Memory B cell (primary cell): ENCODE measurements at regions not wholly inside any gene's neighbourhood (a gene's known extent, or its start where the extent isn't known, plus 50 kb on each side); places are given as distances from the start of the nearest gene placed in this dataset.
"Not testable (repeated sequence)": the region's sequence is repeated elsewhere in the genome, so short reads cannot be mapped to it uniquely, and the experiment has no call there.

Source experiments
- ATAC-seq: fragments of 150-1000 bp; cut with Tn5 transposase; 2 replicates; pipeline ENCODE4 v1.10.0; 2021; ENCODE audit warnings: low read depth, mild to moderate bottlenecking, moderate library complexity
- DNase-seq, 2 donors: peaks; one replicate each; pipeline ENCODE4 v3.0.0; 2022; ENCODE audit warnings: low spot score in 2 of 2
- H3K27ac Mint-ChIP-seq: one replicate; pipeline ENCODE4 v1.8.0; 2022; ENCODE audit warnings: mild to moderate bottlenecking, moderate library complexity, mixed read lengths
- H3K27me3 Mint-ChIP-seq: one replicate; pipeline ENCODE4 v1.8.0; 2022; ENCODE audit warnings: mixed read lengths
- H3K36me3 Mint-ChIP-seq: one replicate; pipeline ENCODE4 v1.8.0; 2022; ENCODE audit warnings: mild to moderate bottlenecking, mixed read lengths
- H3K4me1 Mint-ChIP-seq: one replicate; pipeline ENCODE4 v1.8.0; 2022; ENCODE audit warnings: mixed read lengths
- H3K4me3 Mint-ChIP-seq: one replicate; pipeline ENCODE4 v1.8.0; 2022; ENCODE audit warnings: mild to moderate bottlenecking, moderate library complexity, mixed read lengths
- H3K9me3 Mint-ChIP-seq: one replicate; pipeline ENCODE4 v1.8.0; 2022; ENCODE audit warnings: mixed read lengths

DNA sequence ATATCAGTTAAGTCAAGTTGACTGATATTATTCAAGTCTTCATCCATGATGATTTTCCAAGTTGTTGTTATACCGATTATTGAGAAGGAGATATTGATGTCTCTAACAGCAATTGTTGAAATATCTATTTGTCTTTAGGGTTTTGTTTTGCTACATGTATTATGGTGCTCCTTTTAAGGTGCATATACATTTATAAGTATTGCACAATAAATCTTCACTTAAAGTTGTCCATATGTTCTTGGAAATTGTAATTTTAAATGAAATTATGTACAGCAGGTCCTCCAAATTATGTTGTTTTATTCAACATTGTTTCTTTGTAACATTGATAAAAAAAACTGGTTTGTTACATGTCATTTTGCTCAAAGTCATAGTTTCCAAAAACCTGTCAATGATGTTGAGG, 650.7 kb upstream of the CITED2 start:
- no peak overlapping the region for H3K27ac Mint-ChIP-seq
- H3K27me3 Mint-ChIP-seq: peaks cover 11% of the 10 kb centered on the region
- H3K9me3 Mint-ChIP-seq: peaks cover 11% of the 10 kb centered on the region
- H3K4me3 Mint-ChIP-seq: no peak overlapping the region
- H3K4me1 Mint-ChIP-seq: no peaks in the 10 kb centered on the region
- peaks cover 2% of the 10 kb centered on the region for H3K36me3 Mint-ChIP-seq
- DNase-seq (no peak), ATAC-seq (no peak)

DNA sequence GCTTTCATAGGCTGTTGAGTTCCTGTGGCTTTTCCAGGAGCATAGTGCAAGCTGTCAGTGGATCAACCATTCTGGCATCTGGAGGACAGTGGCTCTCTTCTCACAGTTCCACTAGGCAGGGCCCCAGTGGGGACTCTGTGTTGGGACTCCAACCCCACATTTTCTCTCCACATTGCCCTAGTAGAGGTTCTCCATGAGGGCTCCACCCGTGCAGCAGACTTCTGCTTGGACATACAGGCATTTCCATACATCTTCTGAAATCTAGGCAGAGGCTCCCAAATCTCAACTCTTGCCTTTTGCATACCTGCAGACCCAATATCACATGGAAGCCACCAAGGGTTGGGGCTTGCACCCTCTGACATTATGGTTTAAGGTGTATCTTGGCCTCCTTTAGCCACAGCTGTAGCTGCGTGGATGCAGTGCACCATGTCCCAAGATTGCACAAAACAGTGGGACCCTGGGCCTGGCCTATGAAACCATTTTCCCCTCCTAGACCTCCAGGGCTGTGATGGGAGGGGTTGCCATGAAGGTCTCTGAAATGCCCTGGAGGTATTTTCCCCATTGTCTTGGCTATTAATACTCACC, 645.9 kb upstream of the CITED2 start:
- DNase-seq: no peak
- Mint-ChIP-seq H3K27ac (no peak overlapping the region), H3K9me3 (peaks cover 11% of the 10 kb centered on the region), H3K36me3 (no peaks in the 10 kb centered on the region), H3K27me3 (peaks cover 2% of the 10 kb centered on the region), H3K4me1 (no peaks in the 10 kb centered on the region), H3K4me3 (no peak overlapping the region)
- no peak for ATAC-seq

DNA sequence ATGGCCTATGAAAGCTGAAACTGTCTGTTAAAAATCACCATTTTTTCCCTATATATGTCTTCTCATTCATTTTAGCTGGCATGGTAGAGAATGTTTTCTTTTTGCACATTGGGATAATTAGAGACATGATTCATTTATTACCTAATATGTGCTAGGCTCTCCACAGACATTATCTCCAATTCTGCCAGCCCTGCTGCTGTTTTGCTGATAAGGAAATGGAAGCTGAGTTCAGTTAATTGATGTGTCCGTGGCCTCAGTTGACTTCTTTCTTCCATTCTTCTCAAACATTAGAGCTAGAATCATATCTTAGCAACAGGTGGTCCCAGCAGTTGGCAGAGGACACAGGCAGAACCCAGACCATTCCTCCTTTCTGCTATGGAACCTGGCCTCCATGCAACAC, 644.1 kb upstream of the CITED2 start:
- no peak for DNase-seq
- Mint-ChIP-seq H3K27ac (no peak overlapping the region), H3K4me3 (no peak overlapping the region), H3K36me3 (peaks cover 2% of the 10 kb centered on the region), H3K4me1 (no peaks in the 10 kb centered on the region), H3K9me3 (peaks cover 10% of the 10 kb centered on the region), H3K27me3 (peaks cover 5% of the 10 kb centered on the region)
- ATAC-seq: no peak

DNA sequence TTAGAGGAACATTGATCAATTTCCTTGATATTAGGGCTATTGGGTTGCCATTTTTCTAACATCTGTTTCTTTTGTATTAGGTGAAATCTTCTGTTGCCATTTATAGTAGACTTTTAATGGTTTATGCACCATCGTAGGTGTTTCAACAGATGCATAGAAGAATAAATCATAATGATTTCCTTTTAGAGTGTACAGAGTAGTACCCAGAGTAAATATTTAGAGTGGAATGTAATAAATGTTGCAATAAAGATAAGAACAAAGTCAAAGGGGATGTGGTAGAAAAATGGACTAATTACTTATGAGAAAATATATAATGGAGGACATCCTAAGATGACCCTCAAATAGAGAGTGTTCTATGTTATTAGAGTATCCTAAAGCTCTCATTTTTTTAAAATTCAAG, 643.0 kb upstream of the CITED2 start:
- peaks cover 10% of the 10 kb centered on the region for H3K9me3 Mint-ChIP-seq
- H3K27me3 Mint-ChIP-seq: peaks cover 5% of the 10 kb centered on the region
- H3K27ac Mint-ChIP-seq: no peak overlapping the region
- peaks cover 2% of the 10 kb centered on the region for H3K36me3 Mint-ChIP-seq
- DNase-seq: no peak
- ATAC-seq: no peak
- no peaks in the 10 kb centered on the region for H3K4me1 Mint-ChIP-seq
- H3K4me3 Mint-ChIP-seq: no peak overlapping the region

DNA sequence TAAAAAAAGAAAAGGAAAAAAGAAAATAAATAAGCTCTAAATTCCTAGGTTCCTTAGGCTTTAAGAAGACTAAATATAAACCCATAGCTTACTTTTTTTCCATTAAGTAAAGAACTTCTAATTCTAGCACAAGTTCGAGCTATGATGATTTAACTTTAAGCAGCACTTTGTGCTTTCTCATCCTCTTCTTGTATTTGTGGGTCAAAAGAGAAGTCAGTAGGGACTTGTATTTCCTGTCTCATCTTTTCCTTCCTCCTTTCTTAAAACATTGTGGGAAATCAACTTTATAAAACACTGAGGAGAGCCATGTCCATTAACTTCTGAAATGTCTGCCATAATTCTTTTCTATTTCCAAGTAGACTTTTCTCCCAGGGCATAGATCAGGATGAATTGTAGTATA, 637.7 kb upstream of the CITED2 start:
- no peak overlapping the region for H3K27ac Mint-ChIP-seq
- no peak for ATAC-seq
- no peak overlapping the region for H3K4me3 Mint-ChIP-seq
- H3K9me3 Mint-ChIP-seq: peaks cover 1% of the 10 kb centered on the region
- DNase-seq: no peak
- H3K4me1 Mint-ChIP-seq: peaks cover 2% of the 10 kb centered on the region
- peaks cover 2% of the 10 kb centered on the region for H3K36me3 Mint-ChIP-seq
- H3K27me3 Mint-ChIP-seq: peaks cover 5% of the 10 kb centered on the region

DNA sequence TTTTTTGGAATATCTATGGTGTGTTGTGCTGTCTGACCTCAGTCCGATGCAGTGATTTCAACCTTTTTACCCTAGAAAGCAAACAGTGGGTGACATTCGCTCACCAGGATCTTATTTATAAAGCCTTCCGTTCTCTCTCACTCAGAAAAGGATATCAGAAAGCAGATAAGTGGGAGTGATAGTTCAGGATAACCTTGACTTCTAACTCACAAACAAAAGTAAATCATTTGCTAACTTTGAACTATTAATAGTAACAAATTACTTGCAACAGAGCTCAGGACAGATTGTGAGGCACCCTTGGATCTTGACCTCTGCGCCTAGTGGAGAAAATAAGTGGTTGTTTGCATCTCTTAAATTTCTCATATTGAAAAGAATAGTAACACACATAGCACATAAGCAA, 637.1 kb upstream of the CITED2 start:
- Mint-ChIP-seq H3K27ac (no peak overlapping the region), H3K4me1 (peaks cover 2% of the 10 kb centered on the region), H3K4me3 (no peak overlapping the region), H3K36me3 (peaks cover 2% of the 10 kb centered on the region), H3K27me3 (peaks cover 5% of the 10 kb centered on the region), H3K9me3 (peaks cover 1% of the 10 kb centered on the region)
- DNase-seq: no peak
- no peak for ATAC-seq

DNA sequence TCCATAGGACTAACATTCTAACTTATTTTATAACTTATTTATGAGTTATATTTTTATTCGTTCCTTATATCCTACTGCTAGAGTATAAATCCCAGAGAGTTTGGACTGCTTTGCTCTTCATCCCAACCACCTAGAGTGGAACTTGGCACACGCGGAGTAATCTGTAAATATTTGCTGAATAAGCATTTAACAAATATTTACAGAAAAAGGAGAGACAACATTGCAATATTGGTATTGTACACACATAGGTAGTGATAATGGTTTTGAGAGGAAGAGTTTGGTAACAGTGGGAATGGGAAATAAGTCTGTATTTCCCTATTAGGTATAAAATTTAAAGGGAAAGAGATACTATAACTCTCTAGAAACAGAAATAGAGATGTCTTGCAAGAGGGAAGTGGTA, 634.8 kb upstream of the CITED2 start:
- Mint-ChIP-seq H3K4me3 (no peak overlapping the region), H3K4me1 (peaks cover 2% of the 10 kb centered on the region), H3K27ac (no peak overlapping the region)

DNA sequence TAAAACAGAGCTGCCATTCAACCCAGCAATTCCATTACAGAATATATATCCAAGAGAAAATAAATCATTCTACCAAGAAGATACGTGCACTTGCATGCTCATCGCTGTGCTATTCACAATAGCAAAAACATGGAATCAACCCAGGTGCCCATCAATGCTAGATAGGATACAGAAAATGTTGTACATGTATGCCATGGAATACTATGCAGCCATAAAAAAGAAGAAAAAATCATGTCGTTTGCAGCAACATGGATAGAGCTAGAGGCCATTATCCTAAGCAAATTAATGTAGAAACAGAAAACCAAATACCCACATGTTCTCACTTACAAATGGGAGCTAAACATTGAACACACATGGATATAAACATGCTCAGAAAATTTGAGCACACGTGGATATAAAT, 633.1 kb upstream of the CITED2 start:
- Mint-ChIP-seq H3K36me3 (no peaks in the 10 kb centered on the region), H3K4me3 (no peak overlapping the region), H3K27me3 (peaks cover 3% of the 10 kb centered on the region), H3K27ac (no peak overlapping the region), H3K9me3 (no peaks in the 10 kb centered on the region), H3K4me1 (peaks cover 2% of the 10 kb centered on the region)
- ATAC-seq (no peak), DNase-seq (no peak)

More for the DNA sequence above, 634.8 kb upstream of the CITED2 start:
- Mint-ChIP-seq H3K9me3 (no peaks in the 10 kb centered on the region), H3K36me3 (no peaks in the 10 kb centered on the region), H3K27me3 (peaks cover 3% of the 10 kb centered on the region)
- DNase-seq (no peak), ATAC-seq (no peak)

DNA sequence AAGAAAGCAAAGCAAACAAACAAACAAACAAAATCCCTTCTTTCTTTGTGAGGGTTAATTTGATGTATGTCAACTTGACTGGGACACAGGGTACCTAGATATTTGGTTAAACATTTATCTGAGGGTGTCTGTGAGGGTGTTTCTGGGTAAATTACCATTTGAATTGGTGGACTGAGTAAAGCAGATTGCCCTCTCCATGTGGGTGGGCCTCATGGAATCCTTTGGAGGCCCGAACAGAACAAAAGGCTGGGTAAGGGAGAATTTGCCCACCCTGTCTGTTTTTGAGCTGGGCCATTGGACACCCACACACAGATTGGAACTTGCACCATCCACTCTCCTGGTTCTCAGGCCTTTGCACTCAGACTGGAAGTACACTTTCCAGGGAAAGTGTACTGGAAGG, 628.8 kb upstream of the CITED2 start:
- Mint-ChIP-seq H3K4me3 (no peak overlapping the region), H3K9me3 (no peaks in the 10 kb centered on the region), H3K27ac (no peak overlapping the region), H3K36me3 (no peaks in the 10 kb centered on the region), H3K27me3 (peaks cover 3% of the 10 kb centered on the region), H3K4me1 (no peaks in the 10 kb centered on the region)
- no peak for ATAC-seq
- no peak for DNase-seq

DNA sequence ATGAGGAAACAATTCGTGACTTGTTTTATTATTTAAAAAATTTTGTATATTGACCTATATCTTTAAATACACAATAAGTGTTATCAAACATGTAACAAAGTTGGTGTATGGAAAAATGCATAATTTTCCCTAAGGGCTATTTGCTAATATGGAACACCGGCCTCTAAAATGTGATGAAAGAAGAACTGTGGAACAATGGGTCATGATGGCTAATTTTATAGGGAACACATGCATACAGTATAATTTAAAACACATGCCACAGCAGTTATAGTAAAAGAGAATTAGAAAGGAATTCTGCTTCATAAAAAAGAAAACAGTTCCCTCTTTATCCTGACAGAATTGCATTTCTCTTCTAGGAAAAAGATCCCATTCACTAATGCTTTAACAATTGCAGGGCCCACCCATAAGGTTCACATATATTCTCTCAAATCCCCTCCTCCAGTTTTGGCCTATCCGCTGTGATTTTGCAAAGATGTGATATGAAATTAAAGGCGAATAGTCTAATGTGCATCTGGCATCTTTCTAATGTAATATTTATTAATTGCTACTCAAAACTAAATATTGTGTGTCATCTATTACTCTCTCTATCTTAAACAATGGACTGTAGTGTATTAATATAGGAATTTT, 628.1 kb upstream of the CITED2 start:
- Mint-ChIP-seq H3K4me3 (no peak overlapping the region), H3K9me3 (no peaks in the 10 kb centered on the region), H3K27ac (no peak overlapping the region), H3K27me3 (peaks cover 3% of the 10 kb centered on the region), H3K4me1 (no peaks in the 10 kb centered on the region), H3K36me3 (no peaks in the 10 kb centered on the region)
- DNase-seq: no peak
- ATAC-seq: no peak

DNA sequence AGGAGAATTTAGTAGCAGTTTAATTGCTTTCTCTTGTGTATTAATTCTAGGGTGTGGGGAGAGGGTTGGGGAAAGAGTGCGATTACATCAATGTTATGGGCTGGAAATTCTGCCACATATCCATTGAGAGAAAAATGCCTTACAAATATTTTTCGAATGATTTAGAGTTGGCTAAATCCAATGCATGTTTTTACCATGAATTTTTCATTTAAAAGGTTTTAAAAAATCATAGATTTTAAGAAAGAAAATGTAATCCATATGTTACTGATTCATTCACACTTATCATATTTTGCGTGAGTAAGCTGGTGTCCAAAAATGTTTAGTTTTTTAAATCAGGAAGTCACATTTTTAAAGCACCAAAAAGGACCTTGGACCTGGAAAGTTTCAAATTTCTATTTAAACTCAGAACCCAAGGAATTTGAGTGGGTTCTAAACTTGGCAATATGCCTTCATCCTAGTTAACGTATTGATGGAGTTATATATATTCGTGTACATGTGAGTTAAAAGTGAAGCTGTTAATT, 627.4 kb upstream of the CITED2 start:
- no peaks in the 10 kb centered on the region for H3K4me1 Mint-ChIP-seq
- ATAC-seq (no peak), DNase-seq (no peak)
- H3K9me3 Mint-ChIP-seq: no peaks in the 10 kb centered on the region
- H3K4me3 Mint-ChIP-seq: no peak overlapping the region
- no peaks in the 10 kb centered on the region for H3K36me3 Mint-ChIP-seq
- no peak overlapping the region for H3K27ac Mint-ChIP-seq
- H3K27me3 Mint-ChIP-seq: peaks cover 3% of the 10 kb centered on the region

DNA sequence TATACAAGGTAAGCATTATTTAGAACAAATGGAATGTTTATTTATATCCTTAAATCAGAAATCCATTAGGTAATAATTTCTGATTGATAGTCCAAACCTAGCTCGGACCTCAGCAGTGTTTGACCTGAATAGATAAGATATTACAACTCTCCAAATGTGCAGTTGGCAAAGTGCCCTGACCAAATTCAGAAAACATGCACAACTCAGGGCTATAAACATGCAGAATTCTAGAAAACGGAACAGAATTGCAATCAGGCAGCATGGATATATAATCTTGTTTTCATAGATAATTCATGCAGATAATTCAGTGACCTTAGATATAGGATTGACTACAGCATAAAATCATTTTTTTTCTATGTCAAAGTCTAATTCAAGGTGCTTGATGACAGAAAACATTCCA, 626.6 kb upstream of the CITED2 start:
- H3K36me3 Mint-ChIP-seq: no peaks in the 10 kb centered on the region
- H3K27ac Mint-ChIP-seq: no peak overlapping the region
- peaks cover 4% of the 10 kb centered on the region for H3K4me1 Mint-ChIP-seq
- H3K9me3 Mint-ChIP-seq: no peaks in the 10 kb centered on the region
- no peak for ATAC-seq
- H3K4me3 Mint-ChIP-seq: no peak overlapping the region
- H3K27me3 Mint-ChIP-seq: no peaks in the 10 kb centered on the region
- DNase-seq: no peak

DNA sequence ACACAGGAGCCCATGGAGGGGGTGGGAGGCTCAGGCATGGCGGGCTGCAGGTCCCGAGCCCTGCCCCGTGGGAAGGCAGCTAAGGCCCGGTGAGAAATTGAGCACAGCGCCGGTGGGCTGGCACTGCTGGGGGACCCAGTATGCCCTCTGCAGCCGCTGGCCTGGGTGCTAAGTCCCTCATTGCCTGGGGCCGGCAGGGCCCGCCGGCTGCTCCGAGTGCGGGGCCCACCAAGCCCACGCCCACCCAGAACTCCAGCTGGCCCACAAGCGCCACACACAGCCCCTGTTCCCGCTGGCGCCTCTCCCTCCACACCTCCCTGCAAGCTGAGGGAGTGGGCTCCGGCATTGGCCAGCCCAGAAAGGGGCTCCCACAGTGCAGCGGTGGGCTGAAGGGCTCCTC, 625.2 kb upstream of the CITED2 start:
- not testable (repeated sequence) for ATAC-seq, H3K4me3 Mint-ChIP-seq, H3K9me3 Mint-ChIP-seq, H3K27me3 Mint-ChIP-seq, H3K27ac Mint-ChIP-seq, H3K4me1 Mint-ChIP-seq, H3K36me3 Mint-ChIP-seq, DNase-seq

DNA sequence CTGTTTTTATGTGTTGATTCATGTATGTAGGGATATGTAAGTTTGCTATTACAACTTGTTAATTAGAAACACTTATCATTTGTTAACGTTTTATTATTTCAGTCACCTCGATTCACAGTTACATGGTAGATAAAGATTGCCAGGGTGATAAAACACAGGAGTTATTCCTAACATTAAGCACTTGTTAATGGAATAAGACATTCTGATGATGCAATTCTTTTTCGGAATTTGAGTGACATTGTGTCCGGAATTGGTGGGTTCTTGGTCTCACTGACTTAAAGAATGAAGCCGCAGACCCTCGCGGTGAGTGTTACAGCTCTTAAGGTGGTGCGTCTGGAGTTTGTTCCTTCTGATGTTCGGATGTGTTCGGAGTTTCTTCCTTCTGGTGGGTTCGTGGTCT, 624.0 kb upstream of the CITED2 start:
- DNase-seq, H3K4me1 Mint-ChIP-seq, H3K27me3 Mint-ChIP-seq, H3K4me3 Mint-ChIP-seq, H3K9me3 Mint-ChIP-seq, H3K36me3 Mint-ChIP-seq, ATAC-seq, H3K27ac Mint-ChIP-seq: not testable (repeated sequence)

DNA sequence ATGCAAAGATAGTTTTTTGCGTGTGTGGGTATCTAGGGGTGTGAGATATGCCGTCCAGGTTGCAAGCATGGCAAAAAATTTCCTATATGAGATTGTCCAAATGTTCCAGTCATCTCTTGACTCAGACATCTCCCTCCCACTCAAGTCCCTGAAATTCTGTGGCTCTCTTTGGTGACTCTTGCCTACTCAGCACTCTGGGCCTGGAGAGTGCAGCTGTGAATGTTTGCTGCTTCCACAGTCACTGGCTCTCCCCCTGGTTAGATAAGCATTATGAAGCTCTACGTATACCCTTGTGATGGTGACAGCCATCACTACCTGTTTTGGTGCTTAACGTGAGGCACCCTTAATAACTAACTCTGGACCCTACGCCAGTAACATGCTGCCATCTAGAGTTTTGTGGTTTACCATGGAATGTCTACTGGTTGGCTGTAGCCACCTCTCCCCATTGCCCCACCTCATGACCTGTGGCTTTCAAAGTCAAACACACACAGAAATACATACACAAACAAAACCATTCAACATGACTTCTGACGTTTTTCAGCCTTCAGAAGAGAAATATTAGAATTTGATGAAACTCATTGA, 621.9 kb upstream of the CITED2 start:
- Mint-ChIP-seq H3K4me3 (no peak overlapping the region), H3K27me3 (no peaks in the 10 kb centered on the region), H3K9me3 (peaks cover 3% of the 10 kb centered on the region)

More for the DNA sequence above, 621.9 kb upstream of the CITED2 start:
- peak in 1 of 2 donors; percentile 18 for DNase-seq
- no peak overlapping the region for H3K27ac Mint-ChIP-seq
- ATAC-seq: peak; percentile 91
- no peaks in the 10 kb centered on the region for H3K36me3 Mint-ChIP-seq
- H3K4me1 Mint-ChIP-seq: peaks cover 4% of the 10 kb centered on the region
